ENCODE measurements at regions not wholly inside any gene's neighbourhood (a gene's known extent, or its start where the extent isn't known, plus 50 kb on each side); places are given as distances from the start of the nearest gene placed in this dataset.

- TF ChIP-seq EZH2phosphoT487 (IDR thresholded peaks at IDR 0.05; ENCODE audit: insufficient read depth, low read depth) (no peak), EZH2 (IDR thresholded peaks at IDR 0.05; ENCODE audit: insufficient read depth, poor library complexity, severe bottlenecking) (no peak)
Measured at GRCh38 chr4:135144498-135144897, 942.9 kb upstream of the PABPC4L start.

Data from GM23248 (cell line).